IPS-18a (cell line): ENCODE measurements at regions not wholly inside any gene's neighbourhood (a gene's known extent, or its start where the extent isn't known, plus 50 kb on each side); places are given as distances from the start of the nearest gene placed in this dataset.

ENCODE experiments used
- H3K27ac ChIP-seq: one replicate; pipeline ENCODE4 v1.5.1; 2013; ENCODE audit warnings: low read length
- H3K27me3 ChIP-seq: one replicate; pipeline ENCODE4 v1.6.1; 2013; ENCODE audit warnings: mild to moderate bottlenecking, low read length; ENCODE audit not compliant: control insufficient read depth, insufficient read depth
- H3K36me3 ChIP-seq: one replicate; pipeline ENCODE4 v1.6.1; 2013; ENCODE audit warnings: low read depth, low read length; ENCODE audit not compliant: control insufficient read depth
- H3K4me1 ChIP-seq: one replicate; pipeline ENCODE4 v1.6.1; 2013; ENCODE audit warnings: low read depth, low read length; ENCODE audit not compliant: control insufficient read depth
- H3K4me3 ChIP-seq: one replicate; pipeline ENCODE4 v1.5.1; 2013; ENCODE audit warnings: low read length
- H3K9ac ChIP-seq: one replicate; pipeline ENCODE4 v1.6.1; 2013; ENCODE audit warnings: mild to moderate bottlenecking, low read length, moderate library complexity
- H3K9me3 ChIP-seq: one replicate; pipeline ENCODE4 v1.6.1; 2013; ENCODE audit warnings: low read depth, low read length; ENCODE audit not compliant: control insufficient read depth

DNA sequence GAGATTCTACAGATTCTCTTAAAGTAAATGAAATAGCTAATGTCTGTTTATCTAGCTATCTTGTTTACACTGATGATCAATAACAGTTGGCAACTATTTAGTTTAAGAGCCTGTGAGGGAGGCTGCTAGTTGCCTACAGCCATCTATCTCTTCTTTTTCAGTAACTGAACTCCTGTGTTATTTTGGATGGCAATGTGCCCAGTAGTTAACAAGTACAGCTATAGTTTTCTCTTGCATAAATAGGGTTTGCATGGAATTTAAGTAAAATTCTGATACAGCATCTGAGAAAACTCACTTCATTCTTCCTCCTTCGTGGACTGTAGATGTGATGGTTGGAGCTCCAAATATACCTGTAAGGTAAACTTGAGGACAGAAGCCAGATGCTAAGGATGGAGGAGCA is 219.5 kb upstream of the POT1 start:
- no peak overlapping the region for H3K9ac ChIP-seq
- H3K27ac ChIP-seq = no peak overlapping the region
- H3K4me3 ChIP-seq = no peak overlapping the region
- H3K9me3 ChIP-seq = no peaks in the 10 kb centered on the region
- H3K36me3 ChIP-seq = no peaks in the 10 kb centered on the region
- H3K4me1 ChIP-seq = no peaks in the 10 kb centered on the region
- no peaks in the 10 kb centered on the region for H3K27me3 ChIP-seq

DNA sequence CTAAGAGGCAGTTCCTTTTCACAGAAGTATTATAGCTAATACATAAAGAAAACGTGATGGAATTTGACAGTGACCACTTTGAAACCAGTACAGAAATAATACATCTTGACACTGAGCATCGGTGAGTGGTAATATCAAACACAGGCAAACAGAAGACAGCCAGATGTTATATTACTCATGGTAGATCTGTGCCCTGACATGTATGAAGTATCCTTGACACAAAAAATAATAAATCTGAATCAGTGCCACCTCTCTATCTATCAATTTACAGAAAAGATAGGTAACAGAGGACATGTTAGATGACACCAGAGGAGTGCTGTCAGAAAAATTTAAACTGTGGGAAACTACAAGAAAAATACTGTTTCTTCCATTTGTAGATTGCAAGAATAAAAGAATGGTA is 217.4 kb upstream of the POT1 start:
- H3K27ac ChIP-seq = no peak overlapping the region
- H3K4me1 ChIP-seq = no peaks in the 10 kb centered on the region
- no peak overlapping the region for H3K9ac ChIP-seq
- no peaks in the 10 kb centered on the region for H3K36me3 ChIP-seq
- H3K4me3 ChIP-seq = no peak overlapping the region
- H3K9me3 ChIP-seq = no peaks in the 10 kb centered on the region
- H3K27me3 ChIP-seq = no peaks in the 10 kb centered on the region

DNA sequence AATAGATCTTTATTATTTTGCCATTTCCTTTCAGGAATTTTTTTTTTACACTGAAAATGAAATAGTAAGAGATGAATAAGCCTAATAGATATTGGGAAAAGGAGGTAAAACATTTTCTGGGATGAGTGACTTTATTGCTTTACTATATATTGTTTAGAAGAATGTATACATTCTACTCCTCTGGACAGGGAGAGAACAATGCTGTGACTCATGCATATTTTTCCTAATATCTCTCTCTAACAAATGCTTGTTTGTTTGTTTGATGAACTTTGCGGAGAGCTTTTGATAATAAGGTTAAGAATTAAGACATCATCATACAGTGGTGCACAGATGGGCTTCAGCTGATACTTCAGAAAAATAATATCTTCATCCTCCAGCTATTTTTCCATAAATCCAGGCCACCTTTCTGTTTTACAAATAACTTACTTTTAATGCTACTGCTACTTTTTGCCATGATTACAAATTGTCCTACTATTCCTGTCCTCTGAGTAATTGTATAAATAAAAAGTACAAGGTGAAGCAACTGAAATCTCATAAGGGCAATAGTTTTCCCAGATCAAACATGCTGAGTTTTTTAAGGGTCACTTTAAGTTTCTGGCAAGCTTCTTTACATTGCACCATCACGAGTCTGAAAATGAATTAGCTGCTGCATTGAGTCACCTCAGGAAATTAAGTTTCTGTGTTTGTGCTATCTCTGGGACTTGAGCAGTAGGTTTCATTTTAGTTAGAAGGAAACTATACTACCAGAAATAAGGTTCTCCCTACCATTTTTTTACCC is 207.3 kb upstream of the POT1 start:
- no peak overlapping the region for H3K9ac ChIP-seq
- no peaks in the 10 kb centered on the region for H3K27me3 ChIP-seq
- H3K36me3 ChIP-seq = no peaks in the 10 kb centered on the region
- no peak overlapping the region for H3K4me3 ChIP-seq
- H3K4me1 ChIP-seq = peaks cover 17% of the 10 kb centered on the region
- H3K27ac ChIP-seq = no peak overlapping the region
- no peaks in the 10 kb centered on the region for H3K9me3 ChIP-seq

DNA sequence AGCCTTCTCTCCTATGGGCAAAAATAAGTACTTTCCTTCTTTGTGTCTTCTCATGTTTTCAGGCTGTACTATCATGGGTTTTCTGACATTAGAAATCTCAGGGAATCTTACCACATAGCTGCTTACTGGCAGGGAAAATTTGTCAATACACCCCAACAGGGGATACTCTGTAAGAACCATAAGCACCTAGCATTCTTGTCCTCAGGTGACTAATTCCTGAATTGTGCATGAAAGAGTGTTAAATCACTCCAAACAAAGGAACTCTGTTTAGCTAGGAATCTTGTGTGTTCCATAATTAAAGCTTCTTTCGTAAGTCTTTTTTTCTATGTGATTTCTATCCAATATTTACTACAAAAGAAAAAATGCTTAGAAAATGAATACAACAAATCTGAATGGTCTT is 206.7 kb upstream of the POT1 start:
- no peaks in the 10 kb centered on the region for H3K36me3 ChIP-seq
- no peak overlapping the region for H3K27ac ChIP-seq
- H3K4me3 ChIP-seq = no peak overlapping the region

DNA sequence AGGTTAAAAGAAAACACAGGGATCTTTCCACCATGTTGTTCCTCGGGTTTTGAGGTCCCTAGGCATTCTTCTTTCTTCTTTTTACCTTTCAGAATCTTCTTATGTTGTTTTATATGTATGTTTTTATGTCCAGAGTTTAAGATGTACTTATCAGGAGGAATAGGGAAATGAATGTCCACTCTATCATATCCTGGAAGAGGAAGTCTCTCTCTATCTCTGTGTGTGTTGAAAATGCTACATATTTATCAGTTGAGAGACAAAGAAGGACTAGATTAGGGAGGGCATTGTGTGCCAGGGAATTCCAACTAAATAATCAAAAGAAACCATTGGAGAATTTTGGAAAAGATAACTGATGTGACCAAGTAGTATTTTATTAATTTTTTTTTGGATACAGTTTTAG is 200.5 kb upstream of the POT1 start:
- no peak overlapping the region for H3K9ac ChIP-seq
- H3K4me1 ChIP-seq = no peaks in the 10 kb centered on the region
- H3K4me3 ChIP-seq = no peak overlapping the region
- no peaks in the 10 kb centered on the region for H3K36me3 ChIP-seq
- no peaks in the 10 kb centered on the region for H3K27me3 ChIP-seq
- H3K9me3 ChIP-seq = no peaks in the 10 kb centered on the region
- no peak overlapping the region for H3K27ac ChIP-seq

More for the DNA sequence above, 206.7 kb upstream of the POT1 start:
- Histone ChIP-seq H3K27me3 (no peaks in the 10 kb centered on the region), H3K4me1 (peaks cover 17% of the 10 kb centered on the region), H3K9me3 (no peaks in the 10 kb centered on the region), H3K9ac (no peak overlapping the region)

DNA sequence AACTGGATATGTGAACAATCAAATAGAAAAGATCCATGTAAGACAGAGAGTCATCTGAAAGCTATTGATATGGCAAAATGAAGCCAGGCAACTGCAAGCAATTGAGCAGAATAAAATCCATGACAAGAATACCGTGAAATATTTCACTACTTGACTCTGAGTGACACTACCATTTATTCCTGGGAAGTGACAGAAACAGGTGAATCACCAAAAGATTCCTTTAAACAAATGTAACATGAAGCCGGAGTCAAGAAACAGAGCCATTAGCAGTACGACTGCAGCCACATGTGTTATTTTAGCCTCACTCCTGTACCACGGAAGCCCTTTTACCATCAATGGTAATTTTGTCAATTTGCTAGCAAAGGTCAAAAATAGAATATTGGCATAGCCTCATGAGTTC is 197.7 kb upstream of the POT1 start:
- Histone ChIP-seq H3K27me3 (no peaks in the 10 kb centered on the region), H3K9ac (no peak overlapping the region), H3K4me1 (no peaks in the 10 kb centered on the region), H3K9me3 (no peaks in the 10 kb centered on the region), H3K36me3 (no peaks in the 10 kb centered on the region), H3K27ac (no peak overlapping the region), H3K4me3 (no peak overlapping the region)

DNA sequence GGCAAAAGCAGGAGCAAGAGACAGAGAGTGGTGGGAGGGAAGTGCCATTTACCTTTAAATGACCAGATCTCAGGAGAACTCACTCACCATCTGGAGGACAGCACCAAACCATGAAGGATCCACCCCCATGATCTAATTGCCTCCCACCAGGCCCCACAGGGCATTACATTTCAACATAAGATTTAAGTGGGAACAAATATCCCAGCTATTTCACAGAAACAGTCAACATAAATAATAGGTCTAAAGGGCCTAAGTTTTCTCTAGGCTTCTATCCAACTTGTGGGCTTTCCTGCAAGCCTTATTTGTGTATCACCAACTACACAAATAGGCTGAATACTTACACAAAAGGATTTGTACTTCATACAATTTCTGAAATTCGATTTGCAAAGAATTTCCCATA is 196.8 kb upstream of the POT1 start:
- Histone ChIP-seq H3K9ac (no peak overlapping the region), H3K27ac (no peak overlapping the region), H3K4me1 (no peaks in the 10 kb centered on the region), H3K27me3 (no peaks in the 10 kb centered on the region), H3K9me3 (no peaks in the 10 kb centered on the region), H3K4me3 (no peak overlapping the region), H3K36me3 (no peaks in the 10 kb centered on the region)

DNA sequence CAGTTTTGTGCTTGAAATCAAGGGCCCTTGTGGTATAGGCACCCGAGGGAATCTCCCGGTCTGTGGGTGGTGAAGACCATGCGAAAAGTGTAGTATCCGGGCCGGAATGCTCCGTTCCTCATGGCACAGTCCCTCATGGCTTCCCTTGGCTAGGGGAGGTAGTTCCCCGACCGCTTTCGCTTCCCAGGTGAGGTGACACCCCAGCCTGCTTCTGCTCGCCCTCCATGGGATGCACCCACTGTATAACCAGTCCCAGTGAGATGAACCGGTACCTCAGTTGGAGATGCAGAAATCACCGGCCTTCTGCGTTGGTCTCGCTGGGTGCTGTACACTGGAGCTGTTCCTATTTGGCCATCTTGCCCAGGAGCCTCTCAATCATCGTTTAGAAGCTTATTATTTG is 195.7 kb upstream of the POT1 start:
- Histone ChIP-seq H3K27me3 (no peaks in the 10 kb centered on the region), H3K9me3 (no peaks in the 10 kb centered on the region), H3K4me1 (no peaks in the 10 kb centered on the region), H3K36me3 (no peaks in the 10 kb centered on the region), H3K4me3 (no peak overlapping the region), H3K27ac (no peak overlapping the region), H3K9ac (no peak overlapping the region)

DNA sequence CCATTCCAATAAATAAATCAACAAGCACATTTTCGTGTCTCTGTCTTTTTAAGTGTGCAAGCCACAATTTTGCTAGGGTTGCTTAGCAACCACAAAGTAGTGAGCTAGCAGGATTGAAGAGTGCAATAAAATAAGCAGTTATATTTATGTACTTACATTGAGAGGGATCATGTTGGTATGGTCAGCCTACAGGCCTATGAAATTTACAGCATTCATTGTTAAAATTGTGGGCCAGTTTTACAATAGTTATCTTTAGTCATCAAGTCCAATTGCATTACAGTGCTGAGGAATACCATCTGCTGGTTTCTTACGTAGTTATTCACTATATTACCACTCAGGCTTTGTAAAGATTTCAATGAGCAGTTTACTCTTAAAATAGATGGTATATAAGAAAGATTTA is 192.5 kb upstream of the POT1 start:
- no peak overlapping the region for H3K9ac ChIP-seq
- no peaks in the 10 kb centered on the region for H3K9me3 ChIP-seq
- H3K4me3 ChIP-seq = no peak overlapping the region
- H3K36me3 ChIP-seq = no peaks in the 10 kb centered on the region
- H3K27me3 ChIP-seq = no peaks in the 10 kb centered on the region
- H3K27ac ChIP-seq = no peak overlapping the region
- no peaks in the 10 kb centered on the region for H3K4me1 ChIP-seq

DNA sequence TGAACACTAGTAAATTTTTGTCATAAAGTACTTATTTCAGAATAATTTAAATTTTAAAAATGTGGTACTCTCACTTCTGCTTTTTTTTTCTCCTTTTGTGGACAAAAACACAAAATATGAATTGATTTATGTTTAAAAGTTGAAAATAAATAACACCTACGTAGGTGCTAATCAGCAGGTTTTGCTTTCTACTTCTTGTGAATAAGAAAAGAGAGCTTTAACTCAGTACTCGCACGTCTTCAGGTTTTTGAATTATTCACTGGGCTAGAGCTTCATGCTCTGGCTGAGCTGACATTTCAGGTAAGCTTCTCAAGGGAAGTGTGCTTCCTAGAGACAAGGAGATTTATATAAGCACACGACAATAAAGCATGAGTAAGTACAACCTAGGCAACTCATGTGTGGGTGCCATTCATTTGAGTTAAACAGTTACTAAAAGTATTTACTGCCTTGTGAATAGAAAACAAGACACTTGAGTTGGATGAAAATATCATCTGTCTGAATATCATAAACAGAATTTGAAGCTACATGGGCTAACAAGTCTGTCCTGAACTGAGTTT is 190.0 kb upstream of the POT1 start:
- Histone ChIP-seq H3K4me1 (no peaks in the 10 kb centered on the region), H3K27me3 (no peaks in the 10 kb centered on the region), H3K4me3 (no peak overlapping the region), H3K27ac (no peak overlapping the region), H3K9ac (no peak overlapping the region), H3K36me3 (no peaks in the 10 kb centered on the region), H3K9me3 (no peaks in the 10 kb centered on the region)

DNA sequence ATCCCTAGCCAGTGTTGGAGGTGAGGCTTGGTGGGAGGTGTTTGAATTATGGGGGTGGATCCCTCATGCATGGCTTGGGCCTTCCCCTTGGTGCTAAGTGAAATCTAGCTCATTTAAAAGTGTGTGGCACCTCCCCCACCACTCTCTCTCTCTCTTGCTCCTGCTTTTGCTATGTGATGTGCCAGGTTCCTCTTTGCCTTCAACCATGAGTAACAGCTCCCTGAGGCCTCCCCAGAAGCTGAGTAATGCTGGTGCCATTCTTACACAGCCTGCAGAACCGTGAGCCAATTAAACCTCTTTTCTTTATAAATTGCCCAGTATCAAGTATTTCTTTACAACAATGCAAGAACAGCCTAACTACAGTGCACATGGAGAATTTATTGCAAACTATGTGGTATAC is 188.8 kb upstream of the POT1 start:
- H3K27ac ChIP-seq = no peak overlapping the region
- H3K27me3 ChIP-seq = no peaks in the 10 kb centered on the region
- no peaks in the 10 kb centered on the region for H3K4me1 ChIP-seq
- no peaks in the 10 kb centered on the region for H3K36me3 ChIP-seq
- no peak overlapping the region for H3K9ac ChIP-seq
- H3K9me3 ChIP-seq = no peaks in the 10 kb centered on the region
- no peak overlapping the region for H3K4me3 ChIP-seq

DNA sequence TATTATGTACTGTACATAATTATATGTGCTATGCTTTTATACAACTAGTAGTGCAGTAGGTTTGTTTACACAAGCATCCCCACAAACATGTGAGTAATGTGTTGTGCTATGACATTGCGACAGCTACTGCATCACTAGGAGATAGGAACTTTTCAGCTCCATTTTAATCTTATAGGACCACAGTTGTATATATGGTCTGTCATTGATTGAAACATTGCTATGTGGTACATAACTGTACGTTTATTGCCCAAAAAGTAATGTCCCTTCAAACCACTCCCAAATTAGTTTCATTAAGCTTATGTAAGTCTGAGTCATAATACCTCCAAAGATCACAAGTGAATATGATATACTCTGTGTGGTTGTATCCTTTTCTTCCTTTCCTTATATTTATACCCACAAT is 183.2 kb upstream of the POT1 start:
- Histone ChIP-seq H3K36me3 (no peaks in the 10 kb centered on the region), H3K9ac (no peak overlapping the region), H3K27me3 (no peaks in the 10 kb centered on the region), H3K27ac (no peak overlapping the region), H3K4me1 (no peaks in the 10 kb centered on the region), H3K9me3 (no peaks in the 10 kb centered on the region), H3K4me3 (no peak overlapping the region)
